CD4-positive, alpha-beta T cell treated with Interleukin-4 for 1 hour (primary cell): ENCODE measurements at regions not wholly inside any gene's neighbourhood (a gene's known extent, or its start where the extent isn't known, plus 50 kb on each side); places are given as distances from the start of the nearest gene placed in this dataset.
"Not testable (repeated sequence)": the region's sequence is repeated elsewhere in the genome, so short reads cannot be mapped to it uniquely, and the experiment has no call there.

ENCODE experiments used
- DNase-seq, 2 donors: peaks; one replicate each; pipeline ENCODE4 v3.0.0-alpha.2; 2020 to 2022

DNA sequence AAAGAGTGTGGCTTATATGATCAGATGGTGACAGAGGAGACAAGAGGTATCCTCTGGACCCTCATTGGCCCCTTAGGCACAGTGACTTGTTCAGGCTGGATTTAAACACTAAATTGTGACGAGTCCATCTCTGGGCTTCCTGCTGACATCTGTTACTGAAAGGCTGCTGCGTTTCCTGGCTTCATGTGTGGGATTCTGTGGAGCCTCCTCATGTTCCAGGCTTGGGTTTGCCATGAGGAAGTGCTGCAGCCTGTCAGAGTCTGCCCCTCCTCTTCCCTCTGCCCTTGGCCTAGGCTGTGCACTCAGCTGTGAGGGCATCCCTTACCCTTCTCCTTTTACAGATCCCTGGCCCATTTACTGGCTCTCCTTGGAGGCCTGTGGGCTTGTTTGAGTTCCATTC lies 159.1 kb upstream of the TTC29 start:
- no peak for DNase-seq

DNA sequence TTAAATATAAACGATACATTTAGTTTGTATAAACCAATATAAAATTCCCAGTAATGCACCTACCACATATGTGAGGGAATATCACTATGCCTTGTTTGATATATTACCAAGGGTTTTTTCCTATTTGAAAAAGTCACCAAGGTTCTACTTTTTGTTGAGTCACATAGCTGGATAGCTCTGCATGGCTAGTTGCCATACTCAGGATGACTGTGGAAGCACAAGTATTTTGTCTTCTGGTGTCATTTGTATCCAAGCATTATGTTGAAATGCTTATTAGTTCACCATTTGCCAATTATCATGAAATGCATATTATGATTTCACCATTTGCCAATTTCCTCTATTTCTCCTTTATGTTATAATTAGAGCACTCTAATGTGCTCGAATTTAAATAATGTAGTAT lies 162.7 kb upstream of the TTC29 start:
- DNase-seq: no peak

DNA sequence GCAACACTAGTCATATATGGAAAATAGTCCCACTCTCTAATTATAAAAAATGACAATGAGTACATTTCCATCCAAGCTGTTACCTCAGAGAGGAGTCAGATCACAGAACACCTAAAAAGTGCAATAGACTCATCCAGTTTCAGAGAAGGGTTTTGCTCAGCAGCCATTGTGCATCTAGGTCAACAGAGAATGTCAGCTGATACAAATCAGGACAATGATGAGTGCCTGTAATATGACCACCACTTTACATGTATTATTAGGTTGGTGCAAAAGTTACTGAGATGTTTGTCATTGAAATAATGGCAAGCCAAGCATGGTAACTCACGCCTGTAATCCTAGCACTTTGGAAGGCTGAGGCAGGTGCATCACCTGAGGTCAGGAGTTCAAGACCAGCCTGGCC lies 164.1 kb upstream of the TTC29 start:
- DNase-seq: no peak

DNA sequence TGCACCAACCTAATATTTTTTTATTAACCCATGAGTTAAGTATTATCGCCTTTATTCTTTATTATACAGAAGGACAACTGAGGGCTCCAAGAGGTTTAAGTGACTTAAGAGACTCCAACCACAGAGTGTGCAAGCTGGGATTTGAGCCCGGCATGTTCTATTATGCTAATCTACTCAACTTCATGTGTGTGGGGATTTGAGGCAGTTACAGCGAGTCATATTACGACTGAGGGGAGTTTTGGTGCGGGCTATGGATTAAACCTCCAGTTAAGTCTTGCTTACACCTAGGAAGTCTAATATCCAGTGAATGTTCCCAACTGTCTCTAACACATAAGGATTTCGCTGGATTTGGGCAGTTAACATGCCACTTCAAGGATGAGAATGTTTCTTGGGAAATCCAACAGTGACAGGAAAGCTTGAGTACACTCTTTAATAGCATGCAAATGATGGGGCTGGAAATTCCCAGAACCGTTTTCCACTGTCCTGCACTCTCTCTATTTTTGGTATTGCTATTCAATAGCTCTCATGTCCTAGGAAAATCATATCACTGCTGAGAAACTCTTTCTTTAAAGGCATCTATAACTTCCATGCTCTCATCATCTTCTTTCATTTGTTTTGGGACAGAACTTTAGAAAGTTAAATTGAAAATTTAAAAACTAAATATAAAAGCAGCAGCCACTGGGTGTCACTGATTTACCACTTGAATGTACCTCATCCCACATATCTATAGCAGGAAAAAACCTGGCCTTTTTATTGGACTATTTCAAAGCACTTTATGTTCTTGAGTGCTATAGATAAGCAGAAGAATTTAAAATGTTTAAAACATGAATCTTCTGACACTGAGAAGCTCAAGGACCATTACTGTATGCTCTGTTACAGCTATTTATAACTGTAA lies 165.1 kb upstream of the TTC29 start:
- DNase-seq: no peak

DNA sequence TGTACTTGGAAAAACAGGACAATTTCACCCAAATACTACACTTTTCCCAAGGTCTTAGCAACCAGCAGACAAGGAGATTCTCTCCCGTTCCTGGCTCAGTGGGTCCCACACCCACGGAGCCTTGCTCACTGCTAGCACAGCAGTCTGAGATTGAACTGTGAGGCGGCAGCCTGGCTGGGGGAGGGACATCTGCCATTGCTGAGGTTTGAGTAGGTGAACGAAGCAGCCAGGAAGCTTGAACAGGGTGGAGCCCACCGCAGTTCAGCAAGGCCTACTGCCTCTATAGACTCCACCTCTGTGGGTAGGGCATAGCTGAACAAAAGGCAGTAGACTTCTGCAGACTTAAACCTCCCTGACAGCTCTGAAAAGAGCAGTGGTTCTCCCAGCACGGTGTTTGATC lies 166.5 kb upstream of the TTC29 start:
- DNase-seq: not testable (repeated sequence)

DNA sequence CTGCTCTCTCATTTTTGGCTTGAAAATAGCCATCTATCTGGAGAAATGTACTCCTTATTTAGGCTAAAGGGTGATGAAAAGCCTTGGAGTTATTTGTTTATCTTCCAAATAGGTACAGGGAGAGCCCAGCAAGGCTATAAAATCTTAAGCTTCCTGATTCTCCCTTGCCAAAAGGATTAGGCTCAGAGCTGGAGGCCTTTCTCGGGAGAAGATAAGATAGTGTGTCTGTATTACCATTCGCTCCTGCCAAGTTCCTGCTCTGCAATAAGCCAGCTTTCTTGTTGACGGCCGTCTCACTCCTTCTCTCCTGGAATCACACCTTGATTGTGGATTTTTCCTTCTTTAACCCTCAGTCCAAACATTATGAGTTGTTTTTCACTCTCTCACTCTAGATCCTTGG lies 171.8 kb upstream of the TTC29 start:
- DNase-seq: no peak

DNA sequence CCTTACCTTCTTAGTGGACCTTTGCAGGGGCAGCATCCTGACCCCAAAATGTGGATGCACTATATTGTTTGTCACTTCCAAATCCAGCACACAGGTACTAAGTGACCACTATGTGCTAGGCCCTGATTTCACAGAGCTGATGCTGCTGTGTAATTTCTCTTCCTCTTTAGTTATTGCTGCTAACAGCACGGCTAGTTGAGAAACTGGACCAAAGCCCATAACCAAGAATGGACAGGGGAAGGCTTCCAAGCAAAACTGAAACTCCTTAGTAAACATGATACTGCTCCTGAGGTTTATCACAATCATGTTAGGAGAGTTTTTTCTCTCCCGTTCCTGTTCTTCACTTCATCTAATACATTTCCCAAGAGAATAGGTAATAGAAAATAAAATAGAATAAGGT lies 172.9 kb upstream of the TTC29 start:
- no peak for DNase-seq

DNA sequence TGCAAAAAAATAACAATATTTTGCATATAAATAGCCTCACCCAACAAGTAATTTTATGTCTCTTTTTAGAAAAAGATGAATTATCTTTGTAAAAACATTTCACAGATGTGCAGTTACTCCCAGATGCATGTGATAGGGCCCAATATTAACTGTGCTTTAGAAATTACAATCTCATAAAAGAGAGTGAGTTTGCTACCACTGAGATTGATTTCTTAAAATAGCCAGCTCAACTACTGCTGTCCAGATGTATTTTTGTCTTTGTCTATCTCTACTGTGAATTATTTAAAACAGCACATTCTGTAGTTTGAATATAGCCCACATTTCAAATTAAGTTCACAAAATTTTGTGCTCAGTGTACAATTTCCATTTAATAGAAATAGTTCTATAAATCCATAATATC lies 177.0 kb upstream of the TTC29 start:
- DNase-seq: no peak

DNA sequence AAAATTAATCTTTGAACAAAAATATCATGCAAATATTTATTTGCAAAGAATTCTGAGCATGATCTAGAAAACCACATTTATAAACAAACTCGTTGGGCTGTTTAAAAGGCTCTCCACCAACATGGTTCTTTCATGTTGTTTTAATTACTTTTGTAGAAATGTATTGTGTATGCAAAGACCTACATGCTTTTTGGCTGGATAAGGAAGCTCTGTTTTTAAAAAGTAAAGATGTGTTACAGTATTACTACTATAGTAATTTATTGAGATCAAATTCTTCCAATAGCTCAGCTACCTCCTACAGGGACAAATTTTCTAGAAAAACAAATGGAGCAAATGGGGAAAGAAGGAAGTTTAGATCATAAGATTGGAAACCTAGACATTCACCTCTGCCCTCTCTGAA lies 177.5 kb upstream of the TTC29 start:
- no peak for DNase-seq

DNA sequence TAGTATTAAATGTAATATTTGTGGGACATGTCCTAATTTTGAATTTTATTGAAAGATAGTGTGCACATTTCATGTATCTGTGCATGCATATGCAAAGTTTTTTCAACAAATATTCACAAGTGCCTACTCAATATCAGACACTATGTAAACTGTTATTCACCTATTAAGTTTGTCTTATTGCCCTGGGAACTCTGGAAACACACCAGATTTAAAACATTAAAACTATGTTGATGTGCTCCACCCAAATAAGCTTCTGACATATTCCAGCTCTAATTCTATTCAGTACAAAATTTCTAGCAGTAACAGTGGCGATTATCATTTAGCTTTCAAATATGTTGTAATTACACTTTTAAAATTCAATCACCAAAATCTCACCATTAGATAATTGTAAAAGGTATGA lies 183.1 kb upstream of the TTC29 start:
- DNase-seq: no peak

DNA sequence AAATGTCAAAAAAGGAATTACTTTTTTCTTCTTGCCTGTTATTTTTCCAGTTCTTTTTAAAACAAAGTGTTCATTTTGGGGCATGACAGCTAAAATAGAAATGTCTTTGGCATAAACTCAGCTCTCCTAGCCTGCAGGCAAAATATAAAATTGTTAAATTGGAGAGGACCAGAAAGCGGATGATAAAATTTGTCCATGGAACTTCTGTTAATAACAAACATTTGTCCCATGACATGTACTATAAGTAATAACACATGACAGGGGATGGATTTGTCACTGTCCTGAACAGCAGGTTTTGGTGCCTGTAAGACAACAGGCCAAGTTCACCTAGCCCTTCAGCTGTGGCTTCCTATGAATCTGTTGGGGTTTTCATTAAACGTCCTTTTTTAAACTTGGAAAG lies 184.0 kb upstream of the TTC29 start:
- DNase-seq: no peak

DNA sequence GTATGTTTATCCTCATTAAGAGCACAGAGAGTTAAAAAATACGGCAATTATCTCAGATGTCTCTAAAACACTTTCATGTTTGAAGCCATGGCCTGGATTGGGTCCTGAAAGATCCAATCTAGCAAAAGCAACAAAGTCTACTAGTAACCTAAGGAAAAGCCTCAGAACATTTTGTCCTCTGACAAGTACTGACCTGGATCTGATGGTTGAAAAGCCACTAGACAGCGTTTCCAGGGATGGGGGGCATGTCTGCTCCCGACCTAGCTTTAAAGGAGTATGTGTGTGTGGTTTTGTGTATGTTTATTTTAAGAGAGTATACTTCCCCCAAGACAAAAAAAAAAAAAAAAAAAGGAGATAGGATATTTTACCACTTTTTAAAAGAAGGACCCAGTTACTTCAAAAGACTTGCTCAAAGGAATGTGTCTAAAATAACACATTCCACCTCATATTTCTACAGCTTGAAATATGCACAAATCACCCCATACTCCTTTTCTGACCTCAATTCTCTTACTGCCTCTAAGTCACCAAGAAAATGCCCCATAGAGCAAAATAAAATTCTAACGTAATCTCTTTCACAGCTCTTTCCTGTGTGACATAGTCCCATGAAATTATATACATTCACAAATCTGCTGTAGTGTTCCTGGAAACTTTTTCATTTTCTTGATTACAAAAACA lies 189.0 kb upstream of the TTC29 start:
- no peak for DNase-seq

DNA sequence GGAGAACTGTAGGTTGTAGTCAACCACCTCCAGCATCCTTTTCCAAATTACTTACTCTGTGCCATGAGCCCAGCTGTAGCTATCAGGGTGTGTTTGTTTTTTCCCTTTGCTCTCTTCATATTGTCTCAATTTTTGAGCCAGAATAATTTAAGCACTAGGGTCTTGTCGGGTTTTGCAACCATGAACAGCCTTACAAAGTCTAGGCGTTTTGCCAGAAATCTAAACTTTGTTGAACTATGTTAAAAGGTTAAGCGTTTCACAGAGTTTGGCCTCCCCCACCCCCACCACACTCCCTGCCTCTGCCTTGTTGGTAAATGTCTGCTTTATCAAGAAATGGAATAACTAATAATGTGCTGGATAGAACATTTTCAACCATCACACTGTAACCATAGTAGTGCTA lies 190.6 kb upstream of the TTC29 start:
- no peak for DNase-seq

DNA sequence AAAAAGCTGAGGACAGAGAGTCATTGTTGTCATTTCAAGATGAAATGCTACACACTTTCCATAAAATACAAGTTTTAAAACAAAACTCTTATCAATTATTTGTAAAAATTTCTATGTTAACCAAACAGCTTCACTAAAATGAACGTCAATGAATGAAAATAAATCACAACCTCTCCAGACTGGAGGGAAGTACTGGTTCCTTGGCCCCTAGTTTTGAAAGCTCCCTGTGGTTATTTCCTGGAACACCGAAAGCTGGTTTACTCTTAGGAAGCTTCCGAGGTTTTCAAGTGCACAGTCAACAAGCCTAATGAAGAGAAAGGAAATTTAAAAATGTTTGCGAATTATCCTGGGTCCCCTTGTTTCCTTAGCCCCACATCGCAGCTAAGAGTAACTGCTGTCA lies 191.1 kb upstream of the TTC29 start:
- no peak for DNase-seq

DNA sequence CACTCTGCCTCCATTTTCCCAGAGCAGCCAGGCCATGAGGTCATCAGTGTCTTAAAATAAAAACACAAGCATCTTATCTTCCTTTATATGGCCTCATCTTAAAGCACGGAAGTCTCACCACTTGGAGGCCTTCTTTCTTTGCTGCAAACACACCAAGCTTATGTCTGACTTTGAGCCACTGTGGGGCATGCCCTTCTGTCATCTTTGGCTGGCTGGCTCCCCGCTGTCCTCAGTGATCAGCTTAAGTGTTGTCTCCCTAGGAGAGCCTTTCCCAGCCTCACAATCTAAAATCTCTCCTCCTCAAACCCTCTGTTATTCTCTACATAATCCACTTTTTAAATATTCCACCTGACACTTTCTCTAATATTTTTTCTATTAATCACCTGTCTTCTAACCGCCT lies 191.6 kb upstream of the TTC29 start:
- DNase-seq: no peak

DNA sequence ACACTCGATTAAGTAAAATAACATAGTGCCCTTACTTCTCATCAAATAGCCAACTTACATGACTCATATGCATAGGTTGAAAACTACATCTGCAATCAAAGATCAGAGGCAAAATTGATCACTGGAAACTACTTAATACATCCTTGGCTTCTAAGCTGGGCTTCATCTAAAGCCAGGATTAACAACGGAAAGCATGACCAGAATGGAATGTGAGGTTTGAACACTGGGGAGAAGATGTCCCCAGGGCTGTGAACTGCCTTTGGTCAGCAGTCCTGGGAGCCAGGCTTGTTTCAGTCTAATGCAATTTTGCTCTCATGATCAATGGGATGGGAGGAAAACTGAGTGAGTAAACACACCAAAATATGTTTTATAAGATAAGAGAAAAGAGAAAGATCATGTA lies 192.5 kb upstream of the TTC29 start:
- DNase-seq: no peak

DNA sequence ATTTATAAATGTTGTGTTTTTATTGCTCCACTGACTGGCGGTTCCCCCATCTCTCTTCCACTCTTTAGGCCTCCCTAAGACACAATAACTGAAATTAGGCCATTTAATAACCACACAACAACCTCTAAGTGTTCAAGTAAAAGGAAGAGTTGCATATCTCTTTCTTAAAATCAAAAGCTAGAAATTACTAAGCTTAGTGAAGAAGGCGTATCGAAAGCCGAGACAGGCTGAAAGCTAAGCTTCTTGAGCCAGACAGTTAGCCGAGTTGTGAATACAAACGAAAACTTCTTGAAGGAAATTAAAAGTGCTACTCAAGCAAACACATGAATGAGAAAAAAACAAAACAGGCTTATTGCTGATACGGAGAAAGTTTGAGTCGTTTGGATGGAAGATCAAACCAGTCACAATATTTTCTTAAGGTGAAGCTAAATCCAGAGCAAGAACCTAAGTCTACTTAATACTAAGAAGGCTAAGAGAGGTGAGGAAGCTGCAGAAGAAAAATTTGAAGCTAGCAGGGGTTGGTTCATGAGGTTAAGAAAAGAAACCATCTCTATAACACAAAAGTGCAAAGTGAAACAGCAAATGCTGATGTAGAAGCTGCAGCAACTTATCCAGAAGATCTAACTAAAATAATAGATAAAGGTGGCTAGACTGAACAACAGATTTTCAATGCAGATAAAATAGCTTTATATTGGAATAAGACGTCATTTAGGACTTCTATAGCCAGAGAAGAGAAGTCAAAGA lies 194.0 kb upstream of the TTC29 start:
- DNase-seq: no peak

DNA sequence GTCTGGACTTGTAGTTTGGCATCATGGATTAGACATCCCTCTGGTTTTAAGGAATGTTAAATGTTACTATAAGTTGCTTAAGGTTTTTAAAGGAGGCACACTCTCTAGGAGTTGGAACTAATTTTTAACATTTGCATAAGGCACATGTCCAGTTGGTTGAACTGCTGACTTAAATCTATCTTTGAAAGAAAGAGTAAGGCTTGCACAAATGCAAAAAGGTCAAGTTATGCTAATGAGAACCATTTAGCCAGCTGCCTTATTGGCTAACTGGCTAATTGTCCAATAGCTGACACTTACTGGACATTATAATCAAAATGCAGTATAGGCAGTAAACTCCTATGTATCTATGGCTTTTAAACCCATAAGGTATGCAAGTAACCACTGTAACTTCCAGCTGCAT lies 206.1 kb upstream of the TTC29 start:
- DNase-seq: no peak

DNA sequence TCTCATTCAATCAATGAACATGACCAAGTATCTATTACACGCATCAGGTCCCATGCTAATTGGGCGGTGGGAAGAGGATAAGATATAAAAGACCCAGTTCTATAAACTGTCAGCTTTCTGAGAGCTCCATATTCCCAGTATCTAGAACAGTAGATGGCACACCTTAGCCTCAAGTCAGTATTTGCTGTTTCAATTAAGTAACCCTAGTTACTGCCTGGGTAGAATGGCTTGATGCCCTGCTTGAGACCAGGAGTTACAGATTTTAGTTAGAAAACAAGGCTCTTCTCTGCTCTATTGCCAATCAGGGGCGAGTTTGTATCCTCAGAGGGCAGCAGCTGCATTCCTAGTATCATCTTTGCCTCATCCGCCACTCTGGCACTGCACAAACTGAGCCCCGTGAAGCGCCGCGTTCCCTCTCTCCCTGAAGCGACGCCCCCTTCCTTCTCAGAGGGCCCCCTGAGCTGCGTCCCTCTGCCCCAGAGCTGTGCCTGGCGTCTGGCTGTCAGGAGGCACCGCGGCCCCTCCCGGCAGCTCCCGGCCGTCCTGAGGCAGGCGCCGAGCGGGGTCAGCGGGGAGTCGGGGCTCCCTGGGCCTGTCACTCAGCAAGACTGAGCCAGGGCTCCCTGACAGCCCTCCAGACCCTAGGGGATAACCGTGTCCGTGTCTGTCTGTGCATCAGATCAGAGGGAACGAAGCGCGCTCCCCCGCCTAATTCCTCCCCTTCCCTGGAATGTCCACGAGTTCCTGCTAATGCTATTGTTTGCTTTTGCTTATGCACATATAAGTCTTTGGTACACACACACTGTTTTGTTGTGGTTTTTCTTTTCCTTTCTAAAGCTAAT lies 212.4 kb upstream of the TTC29 start:
- DNase-seq: no peak

DNA sequence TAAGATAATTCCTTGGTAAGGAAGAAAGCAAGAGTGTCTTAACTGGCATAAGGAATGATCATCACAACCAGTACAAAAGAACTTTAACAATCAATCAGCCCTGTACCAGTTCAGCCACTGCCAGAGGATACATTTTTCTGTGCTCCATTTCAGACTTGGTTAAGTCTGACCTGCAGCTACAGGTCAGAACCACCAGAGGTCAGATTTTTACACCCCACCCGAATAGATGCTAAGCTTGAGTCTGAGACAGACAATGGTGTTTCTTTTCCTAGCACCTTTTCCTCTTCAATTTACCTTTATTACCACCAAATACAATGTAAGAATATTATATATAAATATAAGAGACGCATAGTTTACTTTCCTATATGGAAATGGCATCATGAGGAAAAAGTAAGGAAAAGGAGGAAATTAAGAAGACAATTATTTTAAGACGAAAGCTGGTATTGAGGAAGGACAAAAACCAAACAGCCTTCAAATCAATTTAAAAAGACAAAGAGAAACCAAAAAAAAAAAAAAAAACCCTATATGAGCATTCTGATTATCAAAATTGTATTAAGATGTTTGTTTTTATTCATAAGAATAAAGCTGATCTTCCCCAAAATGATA lies 215.3 kb upstream of the TTC29 start:
- peak in 1 of 2 donors; percentile 5 for DNase-seq

DNA sequence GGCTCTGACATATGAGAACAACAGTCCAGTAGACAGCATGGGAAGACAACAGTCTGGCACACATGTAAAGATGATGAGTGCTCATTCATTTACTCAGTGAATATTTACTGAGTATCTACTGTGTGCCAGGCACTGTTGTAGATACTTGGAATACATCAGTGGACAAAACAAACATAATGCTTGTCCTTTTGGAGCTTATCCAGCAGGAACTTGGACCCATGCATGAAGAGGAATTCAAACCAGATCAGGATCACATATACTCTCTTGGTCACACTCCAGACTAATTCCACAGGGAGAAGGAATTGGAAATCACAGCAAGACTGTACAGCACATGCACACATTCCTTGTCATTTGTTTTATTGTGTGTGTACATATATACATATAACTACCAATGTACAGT lies 217.6 kb upstream of the TTC29 start:
- no peak for DNase-seq

DNA sequence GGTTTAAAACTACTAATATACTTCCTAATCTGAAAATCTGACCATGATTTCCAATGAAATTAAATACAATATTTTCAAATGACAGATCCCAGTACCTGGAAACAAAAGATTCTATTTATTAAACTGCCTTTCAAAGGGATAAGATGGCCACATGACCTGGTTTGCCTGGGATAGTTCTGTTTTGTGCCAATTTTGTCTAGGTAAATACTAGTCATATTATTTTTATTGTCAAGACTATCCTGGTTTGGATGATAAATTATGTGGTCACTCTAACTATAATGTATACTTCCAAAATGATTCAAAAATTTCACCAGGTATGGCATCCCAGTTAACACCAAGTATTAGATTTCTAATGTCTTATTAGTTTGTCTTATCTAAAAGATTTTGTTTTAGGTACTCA lies 222.5 kb upstream of the TTC29 start:
- not testable (repeated sequence) for DNase-seq

DNA sequence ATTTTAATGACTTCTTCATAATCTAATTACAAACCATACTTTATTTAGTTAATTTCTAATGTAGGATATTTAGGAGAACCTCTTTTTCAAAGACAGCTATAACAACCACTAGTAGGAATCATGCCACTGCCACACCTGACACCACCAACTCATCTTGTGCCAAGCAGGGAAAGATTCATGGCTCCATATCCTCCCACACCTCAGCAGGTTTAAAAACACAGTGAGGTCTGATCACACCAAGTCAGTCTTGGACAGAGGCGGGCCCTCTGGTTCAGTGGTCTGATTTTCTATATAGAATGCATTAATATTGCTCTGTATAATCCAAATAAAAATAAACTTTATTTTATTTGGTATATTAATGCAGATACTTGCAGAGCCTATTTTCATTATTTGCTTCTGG lies 227.7 kb upstream of the TTC29 start:
- DNase-seq: no peak
